Head of caudate nucleus (tissue), 42 donors: ENCODE measurements at regions not wholly inside any gene's neighbourhood (a gene's known extent, or its start where the extent isn't known, plus 50 kb on each side); places are given as distances from the start of the nearest gene placed in this dataset.
"Not testable (repeated sequence)": the region's sequence is repeated elsewhere in the genome, so short reads cannot be mapped to it uniquely, and the experiment has no call there.

Experiments
- DNase-seq, 42 donors: peaks; one replicate each; pipeline versions ENCODE4 v3.0.0 to v3.0.0-alpha.2; 2020 to 2021; ENCODE audit warnings: mixed read lengths in 7 of 42
- intact Hi-C: fragments of 100-400 bp; cut with DNase I; formaldehyde crosslinking; loops from one replicate; pipeline ENCODE4 v1.15.0; 2022

GRCh38 chr2:83323038-83323437, 1136.0 kb downstream of the SUCLG1 start:
- intact Hi-C loops: no loop called here
- DNase-seq: no peak

GRCh38 chr2:83320053-83320452, 1139.0 kb downstream of the SUCLG1 start:
- intact Hi-C loops: no loop called here
- no peak for DNase-seq

- no peak for DNase-seq
- intact Hi-C loops: no loop called here
These were observed 1153.2 kb downstream of the SUCLG1 start for GRCh38 chr2:83305758-83306378.

GRCh38 chr2:83291083-83291482, 1168.0 kb downstream of the SUCLG1 start:
- intact Hi-C loops: no loop called here
- DNase-seq: no peak

- intact Hi-C loops: no loop called here
- DNase-seq: no peak
These were observed 1176.2 kb downstream of the SUCLG1 start for GRCh38 chr2:83282841-83283240.

GRCh38 chr2:83282043-83282795, 1176.9 kb downstream of the SUCLG1 start:
- intact Hi-C loops: no loop called here
- DNase-seq: no peak

- intact Hi-C loops: no loop called here
- DNase-seq: no peak
These were observed 1178.7 kb downstream of the SUCLG1 start for GRCh38 chr2:83280391-83280790.

- no peak for DNase-seq
- intact Hi-C loops: no loop called here
These were observed 1185.8 kb downstream of the SUCLG1 start for GRCh38 chr2:83273322-83273721.

- no peak for DNase-seq
- intact Hi-C loops: no loop called here
These were observed 1197.4 kb downstream of the SUCLG1 start for GRCh38 chr2:83261591-83262136.

- DNase-seq: no peak
- intact Hi-C loops: no loop called here
These were observed 1205.2 kb downstream of the SUCLG1 start for GRCh38 chr2:83253848-83254247.

GRCh38 chr2:83251321-83251872, 1207.7 kb downstream of the SUCLG1 start:
- no peak for DNase-seq
- intact Hi-C loops: no loop called here

- DNase-seq, intact Hi-C loops: not testable (repeated sequence)
These were observed 1213.1 kb downstream of the SUCLG1 start for GRCh38 chr2:83245806-83246537.

- intact Hi-C loops: no loop called here
- DNase-seq: no peak
These were observed 1218.5 kb downstream of the SUCLG1 start for GRCh38 chr2:83240611-83241010.

GRCh38 chr2:83238111-83238510, 1221.0 kb downstream of the SUCLG1 start:
- intact Hi-C loops: no loop called here
- no peak for DNase-seq

GRCh38 chr2:83234246-83234645, 1224.8 kb downstream of the SUCLG1 start:
- no peak for DNase-seq
- intact Hi-C loops: no loop called here

GRCh38 chr2:83233781-83234180, 1225.3 kb downstream of the SUCLG1 start:
- intact Hi-C loops: no loop called here
- DNase-seq: no peak

- intact Hi-C loops: no loop called here
These were observed 1225.8 kb downstream of the SUCLG1 start for GRCh38 chr2:83233326-83233725.

GRCh38 chr2:83229443-83229842, 1229.6 kb downstream of the SUCLG1 start:
- DNase-seq: no peak
- intact Hi-C loops: no loop called here

More at GRCh38 chr2:83233326-83233725, 1225.8 kb downstream of the SUCLG1 start:
- DNase-seq: no peak

- intact Hi-C loops: no loop called here
- DNase-seq: peak in 2 of 42 donors; percentile 5 to 11
These were observed 1234.4 kb downstream of the SUCLG1 start for GRCh38 chr2:83224591-83225200.
